BLaER1 treated with 17β-estradiol and CSF1 and Interleukin-3, amounts not matched to agents 10 nM and 100 nM (cell line): ENCODE measurements at regions not wholly inside any gene's neighbourhood (a gene's known extent, or its start where the extent isn't known, plus 50 kb on each side); places are given as distances from the start of the nearest gene placed in this dataset.

Source experiments
- H3K27ac ChIP-seq, 11 experiments: shearing (Covaris generic); formaldehyde crosslinking; 2 replicates each; pipeline ENCODE4 v1.8.1; 2022
- H3K27me3 ChIP-seq, 11 experiments: shearing (Covaris generic); formaldehyde crosslinking; 2 replicates each; pipeline ENCODE4 v1.8.1; 2022
- H3K36me3 ChIP-seq, 11 experiments: shearing (Covaris generic); formaldehyde crosslinking; 2 replicates each; pipeline ENCODE4 v1.8.1; 2022
- H3K4me1 ChIP-seq, 10 experiments: shearing (Covaris generic); formaldehyde crosslinking; 2 replicates each; pipeline ENCODE4 v1.8.1; 2022
- H3K4me2 ChIP-seq, 11 experiments: shearing (Covaris generic); formaldehyde crosslinking; 2 replicates each; pipeline ENCODE4 v1.8.1; 2022
- H3K4me3 ChIP-seq, 10 experiments: shearing (Covaris generic); formaldehyde crosslinking; 2 replicates each; pipeline ENCODE4 v1.8.1; 2022
- H3K9ac ChIP-seq, 11 experiments: shearing (Covaris generic); formaldehyde crosslinking; 2 replicates each; pipeline ENCODE4 v1.8.1; 2022
- H3K9me3 ChIP-seq, 11 experiments: shearing (Covaris generic); formaldehyde crosslinking; replicated peaks in 1 of 11; 2 replicates each; pipeline ENCODE4 v1.8.1; 2022
- H4K20me1 ChIP-seq, 11 experiments: shearing (Covaris generic); formaldehyde crosslinking; 2 replicates each; pipeline ENCODE4 v1.8.1; 2022
- Cebpa-rat ChIP-seq, 11 experiments: shearing (Covaris generic); IDR thresholded peaks; 2 replicates each; pipeline ENCODE4 v1.8.1; 2022

DNA sequence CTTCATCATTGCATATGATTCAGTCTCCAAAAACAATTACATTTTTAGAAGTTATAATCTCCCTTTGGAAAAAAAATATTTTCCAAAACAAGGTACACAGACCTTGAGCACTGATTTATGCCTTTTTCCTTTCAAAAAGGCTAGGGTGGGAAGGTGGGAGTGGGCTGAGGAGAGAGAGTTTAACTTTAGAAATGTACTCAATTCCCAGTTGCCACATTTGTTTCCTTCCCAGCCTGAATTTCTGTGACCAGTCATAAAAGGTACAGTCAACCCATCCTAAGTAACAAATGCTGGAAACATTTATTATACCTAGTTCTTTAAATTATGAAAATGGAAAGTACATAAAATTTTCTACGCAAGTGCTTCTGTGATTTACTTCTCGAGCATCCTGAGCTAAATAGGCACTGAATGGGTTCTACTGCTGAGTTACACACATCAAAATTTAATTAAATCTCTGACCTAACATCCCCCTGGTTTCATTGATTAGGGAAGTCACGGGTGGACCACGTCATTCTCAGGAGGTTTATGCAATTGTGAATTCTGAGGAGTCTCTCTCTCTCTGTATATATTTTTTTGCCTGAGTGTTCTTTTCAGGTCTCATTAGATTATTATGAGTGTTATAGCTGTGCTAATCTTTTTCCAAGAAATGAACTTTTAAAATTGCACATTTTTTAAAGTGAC is 371.8 kb downstream of the BTG1 start:
- H3K9me3 ChIP-seq, result no peaks in the 10 kb centered on the region
- peaks cover 0 to 18% (median 0%) of the 10 kb centered on the region in 10 experiments; a peak in 6 of 20 replicates for H3K4me1 ChIP-seq
- H3K27me3 ChIP-seq, result no peaks in the 10 kb centered on the region
- no peak overlapping the region for H3K4me2 ChIP-seq
- no peak for TF ChIP-seq Cebpa-rat (IDR thresholded peaks at IDR 0.05)
- H3K4me3 ChIP-seq, result no peak overlapping the region
- H3K36me3 ChIP-seq, result no peaks in the 10 kb centered on the region
- H3K9ac ChIP-seq, result no peak overlapping the region
- H4K20me1 ChIP-seq, result no peaks in the 10 kb centered on the region
- H3K27ac ChIP-seq, result no peak overlapping the region

DNA sequence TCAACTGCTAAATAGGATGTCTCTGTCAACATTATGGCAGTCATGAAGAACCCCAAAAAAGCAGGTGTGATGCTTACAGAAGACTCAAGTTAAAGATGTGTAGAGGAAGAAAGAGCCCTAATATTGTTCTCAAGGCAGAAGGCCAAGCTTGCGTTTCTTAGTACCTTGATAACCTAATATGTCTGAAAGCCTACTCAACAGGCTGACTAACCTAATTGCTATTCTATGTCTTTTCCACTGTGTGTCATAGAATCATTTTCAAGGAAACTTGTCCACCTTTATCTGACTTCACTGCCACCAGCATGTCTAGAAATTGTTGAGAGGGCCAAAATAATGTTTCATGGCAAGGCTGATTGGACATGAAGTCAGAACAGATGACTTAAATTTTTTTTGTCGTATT is 373.2 kb downstream of the BTG1 start:
- H4K20me1 ChIP-seq, result no peaks in the 10 kb centered on the region
- H3K9me3 ChIP-seq, result no peaks in the 10 kb centered on the region
- no peak overlapping the region for H3K9ac ChIP-seq
- H3K27ac ChIP-seq, result no peak overlapping the region
- no peak overlapping the region for H3K4me2 ChIP-seq
- peaks cover 0 to 4% (median 0%) of the 10 kb centered on the region in 10 experiments; a peak in 3 of 20 replicates for H3K4me1 ChIP-seq
- no peaks in the 10 kb centered on the region for H3K27me3 ChIP-seq
- H3K4me3 ChIP-seq, result no peak overlapping the region
- H3K36me3 ChIP-seq, result no peaks in the 10 kb centered on the region
- no peak for TF ChIP-seq Cebpa-rat (IDR thresholded peaks at IDR 0.05)

DNA sequence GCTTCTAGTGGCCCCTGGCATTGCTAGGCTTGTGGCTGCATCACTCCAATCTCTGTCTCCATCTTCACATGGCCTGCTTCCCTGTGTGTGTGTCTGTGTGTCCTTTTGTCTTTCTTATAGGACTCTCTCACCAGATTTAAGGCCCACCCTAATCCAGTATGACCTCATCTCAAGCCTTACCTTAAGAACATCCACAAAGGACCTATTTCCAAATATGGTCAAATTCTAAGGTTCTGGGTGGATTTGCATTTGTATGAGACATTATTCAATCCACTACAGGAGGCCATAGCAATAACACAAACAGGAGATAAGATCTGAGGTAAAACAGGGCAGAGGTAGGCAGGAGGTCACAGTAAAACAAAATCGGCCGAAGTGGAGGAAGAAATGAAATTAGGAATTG is 375.9 kb downstream of the BTG1 start:
- H3K4me2 ChIP-seq, result no peak overlapping the region
- no peaks in the 10 kb centered on the region for H3K9me3 ChIP-seq
- no peak overlapping the region for H3K27ac ChIP-seq
- no peaks in the 10 kb centered on the region for H3K36me3 ChIP-seq
- H4K20me1 ChIP-seq, result no peaks in the 10 kb centered on the region
- no peak overlapping the region for H3K9ac ChIP-seq
- H3K4me3 ChIP-seq, result no peak overlapping the region
- TF ChIP-seq Cebpa-rat (IDR thresholded peaks at IDR 0.05), result no peak
- no peaks in the 10 kb centered on the region for H3K4me1 ChIP-seq
- H3K27me3 ChIP-seq, result no peaks in the 10 kb centered on the region

DNA sequence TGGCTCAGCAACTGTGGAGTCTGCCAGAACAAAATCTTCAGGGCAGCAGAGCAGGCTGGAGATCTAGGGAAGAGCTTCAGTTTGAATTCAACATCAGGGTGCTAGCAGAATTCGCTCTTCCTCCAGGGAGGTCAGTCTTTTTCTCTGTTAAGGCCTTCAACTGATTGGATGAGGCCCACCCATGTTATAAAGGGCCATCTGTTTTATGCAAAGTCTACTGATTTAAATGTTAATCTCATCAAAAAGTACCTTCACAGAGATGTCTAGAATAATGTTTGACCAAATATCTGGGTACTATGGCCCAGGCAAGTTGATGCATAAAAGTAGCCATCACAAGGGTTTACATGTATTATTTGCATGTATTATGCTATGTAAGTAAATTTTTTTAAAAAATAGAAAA is 378.4 kb downstream of the BTG1 start:
- H3K27me3 ChIP-seq, result no peaks in the 10 kb centered on the region
- H3K9ac ChIP-seq, result no peak overlapping the region
- H3K36me3 ChIP-seq, result no peaks in the 10 kb centered on the region
- H4K20me1 ChIP-seq, result no peaks in the 10 kb centered on the region
- no peaks in the 10 kb centered on the region for H3K9me3 ChIP-seq
- TF ChIP-seq Cebpa-rat (IDR thresholded peaks at IDR 0.05), result no peak
- H3K4me3 ChIP-seq, result no peak overlapping the region
- no peaks in the 10 kb centered on the region for H3K4me1 ChIP-seq
- no peak overlapping the region for H3K4me2 ChIP-seq
- H3K27ac ChIP-seq, result no peak overlapping the region

DNA sequence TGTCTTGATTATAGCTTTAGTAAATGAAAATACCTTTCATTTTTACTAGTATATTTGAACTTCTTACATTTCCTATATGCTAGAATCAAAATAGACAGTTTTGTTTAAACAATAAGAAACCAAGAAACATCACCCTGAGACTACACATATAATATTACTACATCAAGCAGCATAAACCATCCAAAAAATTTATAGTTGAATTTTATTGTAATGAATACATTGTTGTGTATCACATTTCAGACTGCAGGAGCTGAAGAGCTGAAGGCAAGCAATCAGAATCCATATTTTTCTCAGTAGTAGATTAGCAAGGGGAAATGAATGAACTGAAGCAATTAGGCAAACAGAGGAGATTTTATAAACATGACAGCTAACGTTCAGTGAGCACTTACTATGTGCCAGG is 379.2 kb downstream of the BTG1 start:
- H3K4me1 ChIP-seq, result no peaks in the 10 kb centered on the region
- H3K36me3 ChIP-seq, result no peaks in the 10 kb centered on the region
- H3K9me3 ChIP-seq, result no peaks in the 10 kb centered on the region
- no peak overlapping the region for H3K9ac ChIP-seq
- no peak overlapping the region for H3K27ac ChIP-seq
- H3K4me3 ChIP-seq, result no peak overlapping the region
- H4K20me1 ChIP-seq, result no peaks in the 10 kb centered on the region
- no peak for TF ChIP-seq Cebpa-rat (IDR thresholded peaks at IDR 0.05)
- H3K4me2 ChIP-seq, result no peak overlapping the region
- no peaks in the 10 kb centered on the region for H3K27me3 ChIP-seq

DNA sequence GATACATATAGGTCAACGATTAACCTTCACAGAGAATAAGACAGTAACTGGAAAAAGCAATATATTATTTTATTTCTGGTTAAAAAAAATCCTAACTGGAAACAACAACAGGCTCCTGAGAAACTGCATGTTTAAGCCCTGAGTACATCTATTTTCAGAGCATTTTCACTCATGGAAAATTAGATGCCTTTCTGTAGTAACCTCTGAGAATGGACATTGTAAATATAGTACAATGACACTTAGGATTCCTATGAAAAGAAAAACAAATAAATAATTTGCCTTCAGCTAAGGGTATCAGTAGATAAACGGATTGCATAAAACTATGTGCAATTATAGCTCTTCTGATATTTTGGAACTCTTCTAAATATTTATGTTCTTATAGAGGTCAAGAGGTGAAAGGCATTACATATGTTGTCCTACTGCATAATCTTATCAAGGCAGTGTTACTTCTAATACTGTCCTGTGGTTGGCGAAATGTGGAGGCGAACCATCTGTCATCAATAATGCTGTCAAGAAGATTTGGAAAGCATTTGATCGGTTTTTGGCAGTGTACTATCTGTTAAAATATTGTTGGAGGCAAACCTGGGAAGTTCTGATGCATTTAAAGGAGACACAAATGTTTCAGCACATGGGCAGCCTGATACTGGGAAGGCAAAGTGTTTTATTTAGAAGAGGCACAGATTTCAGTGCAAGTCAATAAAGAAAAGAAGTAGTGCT is 381.8 kb downstream of the BTG1 start:
- Histone ChIP-seq H3K4me3 (no peak overlapping the region), H3K36me3 (no peaks in the 10 kb centered on the region), H3K9ac (no peak overlapping the region), H3K27ac (no peak overlapping the region), H4K20me1 (no peaks in the 10 kb centered on the region), H3K9me3 (peaks cover 0 to 9% (median 4%) of the 10 kb centered on the region in 11 experiments; a peak in 6 of 22 replicates), H3K27me3 (no peaks in the 10 kb centered on the region), H3K4me2 (no peak overlapping the region), H3K4me1 (no peaks in the 10 kb centered on the region)
- no peak for TF ChIP-seq Cebpa-rat (IDR thresholded peaks at IDR 0.05)

DNA sequence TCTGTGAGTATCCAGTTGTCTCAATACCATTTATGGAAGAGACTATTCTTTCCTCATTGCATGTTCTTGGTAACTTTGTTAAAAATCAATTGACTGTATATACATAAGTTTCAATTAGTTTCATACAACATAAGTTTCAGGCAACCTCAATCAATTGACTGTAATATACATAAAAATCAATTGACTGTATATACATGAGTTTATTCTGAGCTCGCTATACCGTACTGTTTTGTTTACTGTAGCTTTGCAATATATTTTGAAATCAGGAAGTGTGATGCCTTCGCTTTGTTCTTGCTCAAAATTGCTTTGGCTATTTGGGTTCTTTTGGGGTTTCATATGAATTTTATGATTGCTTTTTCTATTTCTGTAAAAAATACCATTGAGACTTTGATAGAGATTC is 392.0 kb downstream of the BTG1 start:
- no peak for TF ChIP-seq Cebpa-rat (IDR thresholded peaks at IDR 0.05)
- no peak overlapping the region for H3K4me3 ChIP-seq
- no peak overlapping the region for H3K4me2 ChIP-seq
- H3K36me3 ChIP-seq, result no peaks in the 10 kb centered on the region
- no peaks in the 10 kb centered on the region for H3K27me3 ChIP-seq
- H3K27ac ChIP-seq, result no peak overlapping the region
- H3K9ac ChIP-seq, result no peak overlapping the region
- no peaks in the 10 kb centered on the region for H3K4me1 ChIP-seq
- peaks cover 6 to 25% (median 17%) of the 10 kb centered on the region in 11 experiments; a peak in 21 of 22 replicates for H3K9me3 ChIP-seq
- H4K20me1 ChIP-seq, result no peaks in the 10 kb centered on the region

DNA sequence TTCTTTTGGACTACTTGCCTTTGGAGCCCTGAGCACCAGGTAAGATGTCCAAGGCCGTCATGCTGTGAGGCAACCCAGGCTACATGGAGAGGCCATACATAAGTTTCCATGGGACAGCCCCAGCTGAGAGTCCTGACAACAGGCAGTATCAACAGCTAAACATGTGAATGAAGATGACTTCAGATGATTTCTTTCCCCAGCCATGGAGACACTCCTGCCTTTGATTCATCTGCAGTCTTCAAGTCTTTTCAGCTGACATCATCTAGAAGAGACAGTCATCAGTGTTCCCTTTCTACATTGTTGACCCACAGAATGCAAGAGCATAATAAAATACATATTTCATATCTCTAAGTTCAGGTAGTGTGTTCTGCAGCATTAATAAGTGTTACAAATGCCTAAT is 398.7 kb downstream of the BTG1 start:
- no peak for TF ChIP-seq Cebpa-rat (IDR thresholded peaks at IDR 0.05)
- no peaks in the 10 kb centered on the region for H4K20me1 ChIP-seq
- no peaks in the 10 kb centered on the region for H3K4me1 ChIP-seq
- H3K9me3 ChIP-seq, result peaks cover 0 to 7% (median 0%) of the 10 kb centered on the region in 11 experiments; a peak in 6 of 22 replicates
- no peaks in the 10 kb centered on the region for H3K27me3 ChIP-seq
- no peak overlapping the region for H3K9ac ChIP-seq
- no peak overlapping the region for H3K4me3 ChIP-seq
- H3K4me2 ChIP-seq, result no peak overlapping the region
- no peaks in the 10 kb centered on the region for H3K36me3 ChIP-seq
- no peak overlapping the region for H3K27ac ChIP-seq

DNA sequence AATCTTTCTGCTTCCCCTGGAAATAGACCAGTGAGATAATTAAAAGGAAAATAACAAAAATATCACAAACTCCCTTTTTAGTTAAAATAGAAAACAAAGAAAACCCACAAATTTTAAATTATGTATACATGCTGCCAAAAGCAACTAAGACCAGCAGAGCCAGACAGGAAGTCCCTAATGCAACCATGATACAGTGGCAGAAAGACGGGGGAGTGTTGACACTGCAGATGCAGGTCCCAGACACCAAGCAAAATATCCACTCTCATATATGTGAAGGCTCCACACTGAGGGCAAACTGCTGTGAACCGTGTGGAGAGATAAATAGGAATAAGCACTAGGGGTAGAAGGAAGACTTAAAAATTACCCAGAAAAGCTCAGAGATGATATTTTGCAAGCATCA is 401.0 kb downstream of the BTG1 start:
- H3K4me2 ChIP-seq, result no peak overlapping the region
- no peak overlapping the region for H3K4me3 ChIP-seq
- H3K4me1 ChIP-seq, result no peaks in the 10 kb centered on the region
- no peaks in the 10 kb centered on the region for H3K27me3 ChIP-seq
- no peaks in the 10 kb centered on the region for H3K36me3 ChIP-seq
- no peaks in the 10 kb centered on the region for H3K9me3 ChIP-seq
- no peaks in the 10 kb centered on the region for H4K20me1 ChIP-seq
- H3K9ac ChIP-seq, result no peak overlapping the region
- no peak for TF ChIP-seq Cebpa-rat (IDR thresholded peaks at IDR 0.05)
- H3K27ac ChIP-seq, result no peak overlapping the region
